ENCODE measurements at regions not wholly inside any gene's neighbourhood (a gene's known extent, or its start where the extent isn't known, plus 50 kb on each side); places are given as distances from the start of the nearest gene placed in this dataset.

DNA sequence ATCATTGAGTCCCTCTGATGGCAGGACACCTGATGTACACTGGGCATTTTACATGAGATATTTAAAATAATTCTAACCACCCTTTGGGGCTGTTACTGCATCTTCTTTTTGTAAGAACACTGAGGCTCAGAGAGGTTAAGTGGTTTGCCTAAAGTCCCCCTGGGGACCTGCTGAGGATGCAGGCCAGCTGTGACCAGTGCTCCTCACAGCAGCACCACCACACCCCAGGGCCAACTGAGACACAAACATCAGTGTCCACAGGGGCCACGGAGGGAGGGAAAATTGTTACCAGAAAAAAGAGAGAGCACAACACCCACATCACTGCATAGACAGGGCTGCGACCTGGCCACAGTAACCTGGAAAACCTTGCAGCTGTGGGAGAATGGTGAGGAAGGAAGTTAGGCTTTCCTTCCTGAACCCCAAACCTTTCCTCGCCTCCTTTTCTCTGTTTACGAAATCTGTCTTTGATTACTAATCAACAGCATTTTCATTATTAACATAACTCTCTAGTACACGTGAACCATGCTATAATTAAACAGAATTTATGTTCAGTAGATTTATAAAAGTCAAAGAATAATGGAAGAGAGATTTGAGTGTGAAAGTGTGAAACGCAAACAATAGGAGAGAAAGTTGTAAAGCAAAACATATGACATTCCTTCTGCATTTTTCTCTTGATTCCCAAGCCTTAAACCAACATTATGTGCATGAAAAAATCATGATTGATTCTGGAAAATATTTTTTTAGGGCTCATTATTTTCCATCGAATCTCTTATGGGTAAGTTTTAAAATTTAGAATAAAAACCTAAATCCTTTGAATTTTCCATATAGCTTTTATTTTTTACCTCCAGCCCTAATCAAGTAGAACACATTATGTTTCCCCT lies 228.1 kb upstream of the DAPK1 start:
- ATAC-seq (no peak), DNase-seq (no peak), FAIRE-seq (no peak)
- Histone ChIP-seq H3K4me1 (peaks cover 0 to 3% (median 0%) of the 10 kb centered on the region in 3 donors), H3K27ac (peak overlapping the region in 1 of 4 donors; percentile 49), H3K9me3 (no peaks in the 10 kb centered on the region), H3K4me3 (no peak overlapping the region), H3K27me3 (no peaks in the 10 kb centered on the region), H3K36me3 (no peaks in the 10 kb centered on the region)
- WGBS, 2 donors, result 70 to 72% methylated on average over 7 of the region's 7 CpGs
- intact Hi-C loops (cut with DNase I), result no loop called here
- TF ChIP-seq, protein P1, sequence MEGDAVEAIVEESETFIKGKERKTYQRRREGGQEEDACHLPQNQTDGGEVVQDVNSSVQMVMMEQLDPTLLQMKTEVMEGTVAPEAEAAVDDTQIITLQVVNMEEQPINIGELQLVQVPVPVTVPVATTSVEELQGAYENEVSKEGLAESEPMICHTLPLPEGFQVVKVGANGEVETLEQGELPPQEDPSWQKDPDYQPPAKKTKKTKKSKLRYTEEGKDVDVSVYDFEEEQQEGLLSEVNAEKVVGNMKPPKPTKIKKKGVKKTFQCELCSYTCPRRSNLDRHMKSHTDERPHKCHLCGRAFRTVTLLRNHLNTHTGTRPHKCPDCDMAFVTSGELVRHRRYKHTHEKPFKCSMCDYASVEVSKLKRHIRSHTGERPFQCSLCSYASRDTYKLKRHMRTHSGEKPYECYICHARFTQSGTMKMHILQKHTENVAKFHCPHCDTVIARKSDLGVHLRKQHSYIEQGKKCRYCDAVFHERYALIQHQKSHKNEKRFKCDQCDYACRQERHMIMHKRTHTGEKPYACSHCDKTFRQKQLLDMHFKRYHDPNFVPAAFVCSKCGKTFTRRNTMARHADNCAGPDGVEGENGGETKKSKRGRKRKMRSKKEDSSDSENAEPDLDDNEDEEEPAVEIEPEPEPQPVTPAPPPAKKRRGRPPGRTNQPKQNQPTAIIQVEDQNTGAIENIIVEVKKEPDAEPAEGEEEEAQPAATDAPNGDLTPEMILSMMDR (IDR thresholded peaks at IDR 0.05), result no peak

DNA sequence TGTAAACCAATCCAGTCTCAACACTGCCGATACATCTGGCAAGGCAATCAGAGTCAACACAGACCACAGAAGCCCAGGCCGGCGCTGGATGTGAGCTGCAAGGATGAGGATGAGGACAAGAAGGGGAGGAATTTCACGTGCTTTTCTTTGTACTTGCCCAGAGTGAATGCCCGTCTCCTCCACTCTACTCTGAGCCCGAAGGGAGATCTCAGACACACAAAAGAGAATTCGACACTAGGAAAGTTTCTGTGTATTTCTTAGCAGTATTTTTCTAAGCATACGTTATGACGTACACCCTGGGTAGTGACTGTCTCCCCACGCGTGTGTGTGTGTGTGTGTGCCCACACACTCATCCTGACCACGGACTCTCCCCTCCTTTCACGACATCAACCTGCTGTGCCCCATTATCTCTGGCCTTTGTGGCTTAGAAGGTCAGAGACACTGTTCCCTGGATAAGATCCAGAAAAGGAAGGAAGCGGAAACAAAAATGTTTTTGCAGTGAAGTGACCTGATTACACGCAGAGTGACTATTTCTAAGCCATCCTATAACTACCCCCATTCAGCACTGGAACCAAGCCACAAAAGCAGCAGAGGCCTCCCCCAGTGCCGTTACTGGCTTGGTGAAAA lies 227.3 kb upstream of the DAPK1 start:
- peaks cover 0 to 3% (median 0%) of the 10 kb centered on the region in 3 donors for H3K4me1 ChIP-seq
- H3K9me3 ChIP-seq, result no peaks in the 10 kb centered on the region
- H3K27ac ChIP-seq, result peak overlapping the region in 2 of 4 donors; percentile 49
- FAIRE-seq (no peak), ATAC-seq (peak; percentile 55 to 86 (median 83)), DNase-seq (peak in 2 of 6 donors; percentile 34 to 43)
- intact Hi-C loops (cut with DNase I), result no loop called here
- WGBS, 2 donors, result 21 to 23% methylated on average over 16 of the region's 16 CpGs
- no peaks in the 10 kb centered on the region for H3K27me3 ChIP-seq
- TF ChIP-seq, protein P1 (IDR thresholded peaks at IDR 0.05), result no peak
- H3K36me3 ChIP-seq, result no peaks in the 10 kb centered on the region
- H3K4me3 ChIP-seq, result no peak overlapping the region

DNA sequence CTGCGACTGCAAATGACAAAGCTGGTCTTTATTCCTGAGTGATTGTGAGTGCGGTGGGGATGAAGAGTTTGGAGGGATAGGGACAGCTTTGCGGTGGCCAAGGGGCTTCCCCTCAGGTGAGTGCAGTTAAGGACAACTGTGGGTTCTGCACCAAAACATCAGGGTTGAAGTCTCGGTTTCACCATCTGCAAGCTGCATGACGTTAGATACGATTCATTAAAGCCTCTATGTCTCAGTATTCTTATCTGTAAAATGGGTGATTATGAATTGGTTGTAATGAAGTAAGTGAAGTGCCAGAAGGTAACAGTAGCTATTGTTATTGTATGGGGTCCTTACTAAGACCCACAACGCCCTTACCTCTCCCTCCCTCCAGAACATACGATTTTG lies 226.8 kb upstream of the DAPK1 start:
- TF ChIP-seq, protein P1 (IDR thresholded peaks at IDR 0.05), result no peak
- no peak for FAIRE-seq
- no peak overlapping the region for H3K4me3 ChIP-seq
- 68 to 71% methylated on average over 8 of the region's 8 CpGs for WGBS, 2 donors
- intact Hi-C loops (cut with DNase I), result no loop called here
- DNase-seq, result no peak
- no peak for ATAC-seq
- H3K36me3 ChIP-seq, result no peaks in the 10 kb centered on the region
- H3K4me1 ChIP-seq, result peaks cover 0 to 3% (median 0%) of the 10 kb centered on the region in 3 donors
- peak overlapping the region in 2 of 4 donors; percentile 49 for H3K27ac ChIP-seq
- no peaks in the 10 kb centered on the region for H3K9me3 ChIP-seq
- no peaks in the 10 kb centered on the region for H3K27me3 ChIP-seq

DNA sequence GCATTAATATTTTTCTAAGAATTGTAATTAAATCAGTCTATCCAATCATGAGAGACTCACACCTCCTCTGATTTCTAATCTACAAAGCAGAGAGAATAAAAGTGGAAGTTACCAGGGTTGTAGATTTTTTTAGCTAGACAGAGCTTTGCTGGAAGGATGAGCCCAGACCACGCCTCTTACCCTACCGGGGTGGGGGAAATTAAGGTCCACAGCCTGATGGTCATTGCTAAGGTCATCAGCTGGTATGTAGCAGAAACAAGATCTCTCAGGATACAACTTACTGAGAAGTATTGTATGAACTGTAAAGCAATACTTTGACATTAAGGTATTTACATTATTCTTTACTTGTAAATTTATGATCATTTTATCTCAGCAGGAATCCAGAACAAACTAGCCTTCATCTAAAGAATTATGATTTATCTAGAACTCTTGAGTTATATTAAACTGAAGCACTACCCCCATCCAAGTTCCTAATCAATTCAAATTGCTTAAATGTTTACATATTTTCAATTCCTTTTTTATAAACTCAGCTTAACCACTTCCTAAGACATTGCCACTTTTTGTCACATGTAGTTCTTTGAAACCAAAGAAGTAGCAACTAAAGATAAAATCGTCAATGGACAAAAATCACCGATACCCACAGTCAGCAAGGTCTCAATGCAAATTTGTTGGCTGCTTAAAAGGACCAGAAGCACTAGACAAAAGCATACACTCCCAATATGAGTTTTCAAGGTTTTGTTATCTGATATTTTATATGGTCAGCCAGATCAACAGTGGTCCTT lies 225.8 kb upstream of the DAPK1 start:
- no peak for FAIRE-seq
- H3K4me3 ChIP-seq, result no peak overlapping the region
- no peaks in the 10 kb centered on the region for H3K36me3 ChIP-seq
- H3K4me1 ChIP-seq, result peaks cover 0 to 3% (median 0%) of the 10 kb centered on the region in 3 donors
- 75 to 76% methylated on average over 4 of the region's 4 CpGs for WGBS, 2 donors
- H3K9me3 ChIP-seq, result no peaks in the 10 kb centered on the region
- intact Hi-C loops (cut with DNase I), result no loop called here
- ATAC-seq, result no peak
- TF ChIP-seq, protein P1 (IDR thresholded peaks at IDR 0.05), result no peak
- no peak for DNase-seq
- H3K27ac ChIP-seq, result no peak overlapping the region
- H3K27me3 ChIP-seq, result no peaks in the 10 kb centered on the region

Measured in pancreas (tissue), 10 donors.